H1 (cell line): ENCODE measurements at regions not wholly inside any gene's neighbourhood (a gene's known extent, or its start where the extent isn't known, plus 50 kb on each side); places are given as distances from the start of the nearest gene placed in this dataset.

Experiments used
- CBX8 ChIP-seq: fragments of 300-800, 300-1000 bp; sonication (generic); IDR thresholded peaks from 2 replicates; pipeline ENCODE4 v1.7.1; 2016; ENCODE audit warnings: low read depth, low read length, borderline replicate concordance
- CEBPB ChIP-seq: IDR thresholded peaks from 2 replicates; pipeline ENCODE4 v1.6.1; 2012; ENCODE audit warnings: low read depth, low read length
- CHD1 ChIP-seq: IDR thresholded peaks from 2 replicates; pipeline ENCODE4 v1.6.1; 2012; ENCODE audit warnings: low read depth, low read length, improper control_type of control experiment
- CTBP2 ChIP-seq: IDR thresholded peaks from 2 replicates; pipeline ENCODE4 v1.7.0; 2011; ENCODE audit warnings: borderline replicate concordance, mild to moderate bottlenecking, moderate library complexity, mixed read lengths, low read length; ENCODE audit not compliant: insufficient read depth, insufficient read length
- HDAC6 ChIP-seq: IDR thresholded peaks from one replicate; pipeline ENCODE4 v1.7.1; 2012; ENCODE audit warnings: low read depth, mild to moderate bottlenecking, inconsistent platforms, low read length, moderate library complexity
- KDM5A ChIP-seq: fragments of 200-600 bp; IDR thresholded peaks from 2 replicates; pipeline ENCODE4 v1.7.1; 2012; ENCODE audit warnings: mild to moderate bottlenecking, low read length, inconsistent platforms, mixed read lengths
- MAFK ChIP-seq: IDR thresholded peaks from 2 replicates; pipeline ENCODE4 v1.6.1; 2012; ENCODE audit warnings: low read depth, mild to moderate bottlenecking, improper control_type of control experiment, low read length
- RBBP5 ChIP-seq: IDR thresholded peaks from 2 replicates; pipeline ENCODE4 v1.7.1; 2012; ENCODE audit warnings: low read depth, mild to moderate bottlenecking, inconsistent platforms, low read length, moderate library complexity, borderline replicate concordance
- SIX5 ChIP-seq: IDR thresholded peaks from 2 replicates; pipeline ENCODE4 v1.6.1; 2011; ENCODE audit warnings: mild to moderate bottlenecking, low read depth, low read length
- SP1 ChIP-seq: IDR thresholded peaks from 2 replicates; pipeline ENCODE4 v1.6.1; 2011; ENCODE audit warnings: low read depth, low read length
- SP2 ChIP-seq: IDR thresholded peaks from 2 replicates; pipeline ENCODE4 v1.6.1; 2012; ENCODE audit warnings: mild to moderate bottlenecking, low read length, inconsistent platforms
- TBP ChIP-seq: IDR thresholded peaks from 2 replicates; pipeline ENCODE4 v1.6.1; 2011; ENCODE audit warnings: low read depth, low read length, improper control_type of control experiment
- TF ChIP-seq, protein P1 (sequence below): fragments of 300-600 bp; sonication (generic); IDR thresholded peaks from 2 replicates; pipeline ENCODE4 v1.7.1; 2012; ENCODE audit warnings: low read length, moderate library complexity, mild to moderate bottlenecking, inconsistent platforms; ENCODE audit not compliant: insufficient replicate concordance

DNA sequence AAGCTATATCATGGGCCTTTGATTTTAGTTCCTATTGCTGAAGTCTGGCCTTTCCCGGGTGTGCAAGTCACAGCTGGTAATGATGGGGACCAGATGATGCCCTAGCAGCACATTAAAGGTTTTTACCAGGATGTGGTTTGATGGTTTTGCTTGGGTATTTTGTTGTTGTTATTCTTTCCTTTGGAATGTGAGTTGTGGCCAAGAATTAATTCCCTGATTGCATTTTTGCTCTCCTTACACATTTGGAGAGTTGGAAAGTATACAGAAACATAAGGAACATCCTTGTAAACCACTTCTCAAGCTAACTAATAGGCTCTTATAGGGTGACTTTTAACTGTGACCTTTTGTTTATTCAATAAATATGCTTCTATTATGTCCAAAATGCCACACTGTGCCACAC, 154.1 kb upstream of the MMADHC start (continued):
- TF ChIP-seq, protein P1, sequence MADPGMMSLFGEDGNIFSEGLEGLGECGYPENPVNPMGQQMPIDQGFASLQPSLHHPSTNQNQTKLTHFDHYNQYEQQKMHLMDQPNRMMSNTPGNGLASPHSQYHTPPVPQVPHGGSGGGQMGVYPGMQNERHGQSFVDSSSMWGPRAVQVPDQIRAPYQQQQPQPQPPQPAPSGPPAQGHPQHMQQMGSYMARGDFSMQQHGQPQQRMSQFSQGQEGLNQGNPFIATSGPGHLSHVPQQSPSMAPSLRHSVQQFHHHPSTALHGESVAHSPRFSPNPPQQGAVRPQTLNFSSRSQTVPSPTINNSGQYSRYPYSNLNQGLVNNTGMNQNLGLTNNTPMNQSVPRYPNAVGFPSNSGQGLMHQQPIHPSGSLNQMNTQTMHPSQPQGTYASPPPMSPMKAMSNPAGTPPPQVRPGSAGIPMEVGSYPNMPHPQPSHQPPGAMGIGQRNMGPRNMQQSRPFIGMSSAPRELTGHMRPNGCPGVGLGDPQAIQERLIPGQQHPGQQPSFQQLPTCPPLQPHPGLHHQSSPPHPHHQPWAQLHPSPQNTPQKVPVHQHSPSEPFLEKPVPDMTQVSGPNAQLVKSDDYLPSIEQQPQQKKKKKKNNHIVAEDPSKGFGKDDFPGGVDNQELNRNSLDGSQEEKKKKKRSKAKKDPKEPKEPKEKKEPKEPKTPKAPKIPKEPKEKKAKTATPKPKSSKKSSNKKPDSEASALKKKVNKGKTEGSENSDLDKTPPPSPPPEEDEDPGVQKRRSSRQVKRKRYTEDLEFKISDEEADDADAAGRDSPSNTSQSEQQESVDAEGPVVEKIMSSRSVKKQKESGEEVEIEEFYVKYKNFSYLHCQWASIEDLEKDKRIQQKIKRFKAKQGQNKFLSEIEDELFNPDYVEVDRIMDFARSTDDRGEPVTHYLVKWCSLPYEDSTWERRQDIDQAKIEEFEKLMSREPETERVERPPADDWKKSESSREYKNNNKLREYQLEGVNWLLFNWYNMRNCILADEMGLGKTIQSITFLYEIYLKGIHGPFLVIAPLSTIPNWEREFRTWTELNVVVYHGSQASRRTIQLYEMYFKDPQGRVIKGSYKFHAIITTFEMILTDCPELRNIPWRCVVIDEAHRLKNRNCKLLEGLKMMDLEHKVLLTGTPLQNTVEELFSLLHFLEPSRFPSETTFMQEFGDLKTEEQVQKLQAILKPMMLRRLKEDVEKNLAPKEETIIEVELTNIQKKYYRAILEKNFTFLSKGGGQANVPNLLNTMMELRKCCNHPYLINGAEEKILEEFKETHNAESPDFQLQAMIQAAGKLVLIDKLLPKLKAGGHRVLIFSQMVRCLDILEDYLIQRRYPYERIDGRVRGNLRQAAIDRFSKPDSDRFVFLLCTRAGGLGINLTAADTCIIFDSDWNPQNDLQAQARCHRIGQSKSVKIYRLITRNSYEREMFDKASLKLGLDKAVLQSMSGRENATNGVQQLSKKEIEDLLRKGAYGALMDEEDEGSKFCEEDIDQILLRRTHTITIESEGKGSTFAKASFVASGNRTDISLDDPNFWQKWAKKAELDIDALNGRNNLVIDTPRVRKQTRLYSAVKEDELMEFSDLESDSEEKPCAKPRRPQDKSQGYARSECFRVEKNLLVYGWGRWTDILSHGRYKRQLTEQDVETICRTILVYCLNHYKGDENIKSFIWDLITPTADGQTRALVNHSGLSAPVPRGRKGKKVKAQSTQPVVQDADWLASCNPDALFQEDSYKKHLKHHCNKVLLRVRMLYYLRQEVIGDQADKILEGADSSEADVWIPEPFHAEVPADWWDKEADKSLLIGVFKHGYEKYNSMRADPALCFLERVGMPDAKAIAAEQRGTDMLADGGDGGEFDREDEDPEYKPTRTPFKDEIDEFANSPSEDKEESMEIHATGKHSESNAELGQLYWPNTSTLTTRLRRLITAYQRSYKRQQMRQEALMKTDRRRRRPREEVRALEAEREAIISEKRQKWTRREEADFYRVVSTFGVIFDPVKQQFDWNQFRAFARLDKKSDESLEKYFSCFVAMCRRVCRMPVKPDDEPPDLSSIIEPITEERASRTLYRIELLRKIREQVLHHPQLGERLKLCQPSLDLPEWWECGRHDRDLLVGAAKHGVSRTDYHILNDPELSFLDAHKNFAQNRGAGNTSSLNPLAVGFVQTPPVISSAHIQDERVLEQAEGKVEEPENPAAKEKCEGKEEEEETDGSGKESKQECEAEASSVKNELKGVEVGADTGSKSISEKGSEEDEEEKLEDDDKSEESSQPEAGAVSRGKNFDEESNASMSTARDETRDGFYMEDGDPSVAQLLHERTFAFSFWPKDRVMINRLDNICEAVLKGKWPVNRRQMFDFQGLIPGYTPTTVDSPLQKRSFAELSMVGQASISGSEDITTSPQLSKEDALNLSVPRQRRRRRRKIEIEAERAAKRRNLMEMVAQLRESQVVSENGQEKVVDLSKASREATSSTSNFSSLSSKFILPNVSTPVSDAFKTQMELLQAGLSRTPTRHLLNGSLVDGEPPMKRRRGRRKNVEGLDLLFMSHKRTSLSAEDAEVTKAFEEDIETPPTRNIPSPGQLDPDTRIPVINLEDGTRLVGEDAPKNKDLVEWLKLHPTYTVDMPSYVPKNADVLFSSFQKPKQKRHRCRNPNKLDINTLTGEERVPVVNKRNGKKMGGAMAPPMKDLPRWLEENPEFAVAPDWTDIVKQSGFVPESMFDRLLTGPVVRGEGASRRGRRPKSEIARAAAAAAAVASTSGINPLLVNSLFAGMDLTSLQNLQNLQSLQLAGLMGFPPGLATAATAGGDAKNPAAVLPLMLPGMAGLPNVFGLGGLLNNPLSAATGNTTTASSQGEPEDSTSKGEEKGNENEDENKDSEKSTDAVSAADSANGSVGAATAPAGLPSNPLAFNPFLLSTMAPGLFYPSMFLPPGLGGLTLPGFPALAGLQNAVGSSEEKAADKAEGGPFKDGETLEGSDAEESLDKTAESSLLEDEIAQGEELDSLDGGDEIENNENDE: no peak
- TF ChIP-seq HDAC6 (no peak), KDM5A (no peak), MAFK (no peak), CEBPB (no peak), SIX5 (no peak), TBP (no peak), SP2 (no peak), CBX8 (no peak), CTBP2 (no peak), RBBP5 (no peak), CHD1 (no peak), SP1 (no peak)
